ENCODE measurements at regions not wholly inside any gene's neighbourhood (a gene's known extent, or its start where the extent isn't known, plus 50 kb on each side); places are given as distances from the start of the nearest gene placed in this dataset.

- no peak for TF ChIP-seq POLR2A (IDR thresholded peaks at IDR 0.05; ENCODE audit: low read depth, low read length)
- no peak for TF ChIP-seq TAF1 (IDR thresholded peaks at IDR 0.05; ENCODE audit: borderline replicate concordance, low read depth, low read length)
- TF ChIP-seq POLR2AphosphoS5 (IDR thresholded peaks at IDR 0.05; ENCODE audit: low read depth, low read length) = no peak
These were observed 632.5 kb downstream of the SLCO4C1 start for GRCh38 chr5:101663543-101663942.
